Tibial artery (tissue), 4 donors: ENCODE measurements at regions not wholly inside any gene's neighbourhood (a gene's known extent, or its start where the extent isn't known, plus 50 kb on each side); places are given as distances from the start of the nearest gene placed in this dataset.

ENCODE experiments used
- DNase-seq, 2 donors: peaks; one replicate each; pipeline ENCODE4 v3.0.0-alpha.2; 2019
- H3K27ac ChIP-seq, 2 donors: fragments of 200-600 bp; sonication (generic) in 1 of 2; 1 replicate in 1 of 2; 2 replicates in 1 of 2; pipeline ENCODE4 v1.5.1; 2018 to 2019; ENCODE audit warnings: mild to moderate bottlenecking in 1 of 2
- H3K27me3 ChIP-seq, 2 donors: fragments of 200-600 bp; sonication (generic) in 1 of 2; one replicate each; pipeline versions ENCODE4 v1.5.1 to v1.6.0; 2016 to 2019
- H3K36me3 ChIP-seq, 3 donors: fragments of 200-600 bp; sonication (generic) in 2 of 3; one replicate each; pipeline ENCODE4 v1.5.1; 2016 to 2019; ENCODE audit warnings: mild to moderate bottlenecking in 2 of 3
- H3K4me1 ChIP-seq, 4 donors: fragments of 200-600 bp; sonication (generic) in 2 of 4; 1 replicate in 3 of 4; 2 replicates in 1 of 4; pipeline ENCODE4 v1.5.1; 2016 to 2019
- H3K4me3 ChIP-seq, 2 donors: fragments of 200-600 bp; sonication (generic) in 1 of 2; 1 replicate in 1 of 2; 2 replicates in 1 of 2; pipeline ENCODE4 v1.5.1; 2018 to 2019; ENCODE audit warnings: mild to moderate bottlenecking in 2 of 2
- H3K9me3 ChIP-seq, 3 donors: fragments of 200-600 bp; sonication (generic) in 1 of 3; one replicate each; pipeline ENCODE4 v1.5.1; 2016 to 2019
- CTCF ChIP-seq, 2 experiments: fragments of 200-600 bp in 1 of 2; fragments of 450-650 bp in 1 of 2; IDR thresholded peaks; one replicate each; pipeline ENCODE4 v1.5.1; 2017 to 2019; ENCODE audit warnings: antibody characterized with exemption in 2 of 2, mild to moderate bottlenecking in 1 of 2, moderate library complexity in 1 of 2
- intact Hi-C: fragments of 100-400 bp; cut with DNase I; formaldehyde crosslinking; loops from one replicate; pipeline ENCODE4 v1.15.0; 2023; ENCODE audit warnings: low total_unique reads

GRCh38 chr3:82875401-82875800 lies 1114.0 kb upstream of the GBE1 start:
- Histone ChIP-seq H3K27ac (no peak overlapping the region), H3K9me3 (no peaks in the 10 kb centered on the region), H3K4me1 (no peaks in the 10 kb centered on the region), H3K36me3 (no peaks in the 10 kb centered on the region), H3K4me3 (no peak overlapping the region), H3K27me3 (no peaks in the 10 kb centered on the region)
- TF ChIP-seq CTCF (IDR thresholded peaks at IDR 0.05), result no peak
- intact Hi-C loops, result no loop called here
- no peak for DNase-seq

- intact Hi-C loops, result no loop called here
- Histone ChIP-seq H3K27me3 (no peaks in the 10 kb centered on the region), H3K27ac (no peak overlapping the region), H3K4me1 (no peaks in the 10 kb centered on the region), H3K9me3 (no peaks in the 10 kb centered on the region), H3K4me3 (no peak overlapping the region), H3K36me3 (no peaks in the 10 kb centered on the region)
- no peak for TF ChIP-seq CTCF (IDR thresholded peaks at IDR 0.05)
- no peak for DNase-seq
Observed at GRCh38 chr3:82839871-82840270, 1078.4 kb upstream of the GBE1 start.

- Histone ChIP-seq H3K9me3 (no peaks in the 10 kb centered on the region), H3K27ac (no peak overlapping the region), H3K27me3 (no peaks in the 10 kb centered on the region), H3K36me3 (no peaks in the 10 kb centered on the region), H3K4me1 (no peaks in the 10 kb centered on the region), H3K4me3 (no peak overlapping the region)
- no peak for TF ChIP-seq CTCF (IDR thresholded peaks at IDR 0.05)
- intact Hi-C loops, result no loop called here
- DNase-seq, result no peak
Observed at GRCh38 chr3:82834098-82834497, 1072.7 kb upstream of the GBE1 start.

- peaks cover 0 to 18% (median 0%) of the 10 kb centered on the region in 4 donors for H3K4me1 ChIP-seq
- H3K27ac ChIP-seq, result peak overlapping the region in 1 of 2 donors; percentile 18
- TF ChIP-seq CTCF (IDR thresholded peaks at IDR 0.05), result no peak
- no peak for DNase-seq
- no peaks in the 10 kb centered on the region for H3K36me3 ChIP-seq
- intact Hi-C loops, result no loop called here
- H3K4me3 ChIP-seq, result no peak overlapping the region
- H3K9me3 ChIP-seq, result peaks cover 0 to 6% (median 0%) of the 10 kb centered on the region in 3 donors
- H3K27me3 ChIP-seq, result no peaks in the 10 kb centered on the region
Observed at GRCh38 chr3:82824491-82824890, 1063.0 kb upstream of the GBE1 start.

GRCh38 chr3:82816086-82816485 lies 1054.6 kb upstream of the GBE1 start:
- Histone ChIP-seq H3K27me3 (no peaks in the 10 kb centered on the region), H3K4me1 (peaks cover 0 to 36% (median 6%) of the 10 kb centered on the region in 4 donors), H3K27ac (peak overlapping the region in 1 of 2 donors; percentile 57), H3K36me3 (no peaks in the 10 kb centered on the region), H3K4me3 (no peak overlapping the region), H3K9me3 (peaks cover 0 to 15% (median 3%) of the 10 kb centered on the region in 3 donors)
- DNase-seq, result no peak
- intact Hi-C loops, result no loop called here
- no peak for TF ChIP-seq CTCF (IDR thresholded peaks at IDR 0.05)
